ENCODE measurements at regions not wholly inside any gene's neighbourhood (a gene's known extent, or its start where the extent isn't known, plus 50 kb on each side); places are given as distances from the start of the nearest gene placed in this dataset.

GRCh38 chr21:30942192-30942591 lies 60.8 kb upstream of the KRTAP11-1 start:
- Histone ChIP-seq H3K4me3 (ENCODE audit: control insufficient read depth in 2 of 3, extremely low read depth in 1 of 3, insufficient read depth in 2 of 3, low read depth in 1 of 3, low read length in 3 of 3) (no peak overlapping the region), H2AFZ (ENCODE audit: control insufficient read depth, low read length) (no peak overlapping the region), H4K20me1 (ENCODE audit: control insufficient read depth, extremely low read depth, insufficient read depth, low read length) (no peaks in the 10 kb centered on the region), H3K4me1 (ENCODE audit: control insufficient read depth, extremely low read depth, insufficient read depth, low read length) (no peaks in the 10 kb centered on the region), H3K9me1 (ENCODE audit: control insufficient read depth, extremely low read depth, insufficient read depth, low read length) (no peaks in the 10 kb centered on the region), H3K27ac (ENCODE audit: control insufficient read depth, insufficient read depth, low read length) (no peak overlapping the region), H3K79me2 (ENCODE audit: control insufficient read depth, insufficient read depth, low read length) (no peaks in the 10 kb centered on the region), H3K27me3 (ENCODE audit: control insufficient read depth, extremely low read depth, insufficient read depth, low read length) (no peaks in the 10 kb centered on the region), H3K36me3 (ENCODE audit: control insufficient read depth in 2 of 2, extremely low read depth in 1 of 2, insufficient read depth in 2 of 2, low read length in 2 of 2) (no peaks in the 10 kb centered on the region), H3K9ac (ENCODE audit: control insufficient read depth, extremely low read depth, insufficient read depth, low read length) (no peak overlapping the region), H3K9me3 (ENCODE audit: control insufficient read depth, low read depth, low read length) (no peaks in the 10 kb centered on the region), H3K4me2 (ENCODE audit: control insufficient read depth, extremely low read depth, insufficient read depth, low read depth, low read length) (no peak overlapping the region)
- FAIRE-seq (no peak), DNase-seq (ENCODE audit: low read depth, low spot score) (no peak)
- peak in 1 of 3 experiments; percentile 23 for TF ChIP-seq CTCF (optimal IDR thresholded peaks at IDR 0.05 in 1 of 3, IDR thresholded peaks at IDR 0.05 in 1 of 3, conservative IDR thresholded peaks at IDR 0.05 in 1 of 3; ENCODE audit: extremely low read depth in 1 of 3, insufficient read depth in 2 of 3, low read length in 3 of 3)
- no peak for TF ChIP-seq EZH2 (IDR thresholded peaks at IDR 0.05; ENCODE audit: low read length)
- dilution Hi-C loops (cut with MboI; ENCODE audit: extremely low pct_ligation_motif_present, low sequenced_read_pairs), result no loop called here

- no peak overlapping the region for H3K4me2 ChIP-seq (ENCODE audit: control insufficient read depth, extremely low read depth, insufficient read depth, low read depth, low read length)
- FAIRE-seq, result no peak
- no peak overlapping the region for H3K4me3 ChIP-seq (ENCODE audit: control insufficient read depth in 2 of 3, extremely low read depth in 1 of 3, insufficient read depth in 2 of 3, low read depth in 1 of 3, low read length in 3 of 3)
- no peaks in the 10 kb centered on the region for H3K27me3 ChIP-seq (ENCODE audit: control insufficient read depth, extremely low read depth, insufficient read depth, low read length)
- H3K9ac ChIP-seq (ENCODE audit: control insufficient read depth, extremely low read depth, insufficient read depth, low read length), result no peak overlapping the region
- no peak overlapping the region for H3K27ac ChIP-seq (ENCODE audit: control insufficient read depth, insufficient read depth, low read length)
- H3K9me3 ChIP-seq (ENCODE audit: control insufficient read depth, low read depth, low read length), result no peaks in the 10 kb centered on the region
- H3K79me2 ChIP-seq (ENCODE audit: control insufficient read depth, insufficient read depth, low read length), result no peaks in the 10 kb centered on the region
- dilution Hi-C loops (cut with MboI; ENCODE audit: extremely low pct_ligation_motif_present, low sequenced_read_pairs), result no loop called here
- no peaks in the 10 kb centered on the region for H4K20me1 ChIP-seq (ENCODE audit: control insufficient read depth, extremely low read depth, insufficient read depth, low read length)
- TF ChIP-seq EZH2 (IDR thresholded peaks at IDR 0.05; ENCODE audit: low read length), result no peak
- TF ChIP-seq CTCF (optimal IDR thresholded peaks at IDR 0.05 in 1 of 3, IDR thresholded peaks at IDR 0.05 in 1 of 3, conservative IDR thresholded peaks at IDR 0.05 in 1 of 3; ENCODE audit: extremely low read depth in 1 of 3, insufficient read depth in 2 of 3, low read length in 3 of 3), result no peak
- DNase-seq (ENCODE audit: low read depth, low spot score), result no peak
- no peak overlapping the region for H2AFZ ChIP-seq (ENCODE audit: control insufficient read depth, low read length)
- H3K9me1 ChIP-seq (ENCODE audit: control insufficient read depth, extremely low read depth, insufficient read depth, low read length), result no peaks in the 10 kb centered on the region
- no peaks in the 10 kb centered on the region for H3K36me3 ChIP-seq (ENCODE audit: control insufficient read depth in 2 of 2, extremely low read depth in 1 of 2, insufficient read depth in 2 of 2, low read length in 2 of 2)
- H3K4me1 ChIP-seq (ENCODE audit: control insufficient read depth, extremely low read depth, insufficient read depth, low read length), result no peaks in the 10 kb centered on the region
Observed at GRCh38 chr21:30936207-30936606, 54.8 kb upstream of the KRTAP11-1 start.
